ENCODE measurements at regions not wholly inside any gene's neighbourhood (a gene's known extent, or its start where the extent isn't known, plus 50 kb on each side); places are given as distances from the start of the nearest gene placed in this dataset.

- no peak for TF ChIP-seq CTCF (IDR thresholded peaks at IDR 0.05; ENCODE audit: insufficient read depth, low read depth, low read length, missing control alignments)
- DNase-seq (ENCODE audit: low read depth), result no peak
- H3K4me3 ChIP-seq (ENCODE audit: low read depth, low read length), result no peak overlapping the region
These were observed 947.0 kb downstream of the GALC start for GRCh38 chr14:87045956-87046355.

GRCh38 chr14:87045246-87045645, 947.7 kb downstream of the GALC start:
- no peak for DNase-seq (ENCODE audit: low read depth)
- TF ChIP-seq CTCF (IDR thresholded peaks at IDR 0.05; ENCODE audit: insufficient read depth, low read depth, low read length, missing control alignments), result no peak
- no peak overlapping the region for H3K4me3 ChIP-seq (ENCODE audit: low read depth, low read length)

GRCh38 chr14:87044807-87045206, 948.2 kb downstream of the GALC start:
- H3K4me3 ChIP-seq (ENCODE audit: low read depth, low read length), result no peak overlapping the region
- no peak for TF ChIP-seq CTCF (IDR thresholded peaks at IDR 0.05; ENCODE audit: insufficient read depth, low read depth, low read length, missing control alignments)
- DNase-seq (ENCODE audit: low read depth), result no peak

- TF ChIP-seq CTCF (IDR thresholded peaks at IDR 0.05; ENCODE audit: insufficient read depth, low read depth, low read length, missing control alignments), result no peak
- DNase-seq (ENCODE audit: low read depth), result no peak
- no peak overlapping the region for H3K4me3 ChIP-seq (ENCODE audit: low read depth, low read length)
These were observed 949.2 kb downstream of the GALC start for GRCh38 chr14:87043667-87044200.

GRCh38 chr14:87042354-87042753, 950.6 kb downstream of the GALC start:
- no peak for DNase-seq (ENCODE audit: low read depth)
- H3K4me3 ChIP-seq (ENCODE audit: low read depth, low read length), result no peak overlapping the region
- TF ChIP-seq CTCF (IDR thresholded peaks at IDR 0.05; ENCODE audit: insufficient read depth, low read depth, low read length, missing control alignments), result no peak

- no peak for DNase-seq (ENCODE audit: low read depth)
- TF ChIP-seq CTCF (IDR thresholded peaks at IDR 0.05; ENCODE audit: insufficient read depth, low read depth, low read length, missing control alignments), result no peak
- no peak overlapping the region for H3K4me3 ChIP-seq (ENCODE audit: low read depth, low read length)
These were observed 951.5 kb downstream of the GALC start for GRCh38 chr14:87041290-87042020.

GRCh38 chr14:87034680-87035079, 958.3 kb downstream of the GALC start:
- no peak overlapping the region for H3K4me3 ChIP-seq (ENCODE audit: low read depth, low read length)
- no peak for TF ChIP-seq CTCF (IDR thresholded peaks at IDR 0.05; ENCODE audit: insufficient read depth, low read depth, low read length, missing control alignments)
- no peak for DNase-seq (ENCODE audit: low read depth)

All from GM12865 (cell line).